MM.1S (cell line): ENCODE measurements at regions not wholly inside any gene's neighbourhood (a gene's known extent, or its start where the extent isn't known, plus 50 kb on each side); places are given as distances from the start of the nearest gene placed in this dataset.

Experiments used
- CTCF ChIP-seq: fragments of 300-600 bp; sonication (generic); IDR thresholded peaks from 2 replicates; pipeline ENCODE4 v1.5.1; 2016; ENCODE audit warnings: antibody characterized with exemption, low read length, mixed read lengths
- EZH2 ChIP-seq: fragments of 300-600 bp; sonication (generic); optimal IDR thresholded peaks from 2 replicates; pipeline ENCODE3; 2017; ENCODE audit warnings: low read depth, mild to moderate bottlenecking, antibody characterized with exemption, low read length, mixed read lengths
- EZH2phosphoT487 ChIP-seq: fragments of 300-600 bp; sonication (generic); IDR thresholded peaks from 2 replicates; pipeline ENCODE4 v1.6.1; 2018; ENCODE audit warnings: antibody characterized with exemption, low read length

GRCh38 chr2:139080244-139080643 lies 300.1 kb upstream of the NXPH2 start:
- TF ChIP-seq CTCF (no peak), EZH2 (no peak), EZH2phosphoT487 (no peak)
